Adipocyte (in vitro differentiated cells): ENCODE measurements at regions not wholly inside any gene's neighbourhood (a gene's known extent, or its start where the extent isn't known, plus 50 kb on each side); places are given as distances from the start of the nearest gene placed in this dataset.

ENCODE experiments used
- DNase-seq: peaks from one replicate; pipeline ENCODE4 v3.0.0-alpha.2; 2015; ENCODE audit warnings: low read depth
- H3K27me3 ChIP-seq: replicated peaks from 2 replicates; pipeline ENCODE4 v1.7.0; 2013; ENCODE audit warnings: mild to moderate bottlenecking, low read length, moderate library complexity; ENCODE audit not compliant: control insufficient read depth, insufficient read depth
- H3K36me3 ChIP-seq: 2 replicates; pipeline ENCODE4 v1.7.0; 2013; ENCODE audit warnings: low read length, mild to moderate bottlenecking, moderate library complexity; ENCODE audit not compliant: control insufficient read depth, insufficient read depth, severe bottlenecking
- H3K4me1 ChIP-seq: 2 replicates; pipeline ENCODE4 v1.7.0; 2013; ENCODE audit warnings: mild to moderate bottlenecking, low read length, moderate library complexity; ENCODE audit not compliant: control insufficient read depth, insufficient read depth
- H3K4me3 ChIP-seq: 2 replicates; pipeline ENCODE4 v1.7.0; 2013; ENCODE audit warnings: mild to moderate bottlenecking, low read length, moderate library complexity
- H3K9ac ChIP-seq: 2 replicates; pipeline ENCODE4 v1.7.0; 2013; ENCODE audit warnings: mild to moderate bottlenecking, low read length, moderate library complexity
- H3K9me3 ChIP-seq: 2 replicates; pipeline ENCODE4 v1.7.0; 2013; ENCODE audit warnings: mild to moderate bottlenecking, low read length, moderate library complexity; ENCODE audit not compliant: control insufficient read depth

- Histone ChIP-seq H3K4me3 (no peak overlapping the region), H3K27me3 (no peaks in the 10 kb centered on the region), H3K36me3 (no peaks in the 10 kb centered on the region), H3K9ac (no peak overlapping the region), H3K9me3 (no peaks in the 10 kb centered on the region), H3K4me1 (no peaks in the 10 kb centered on the region)
- no peak for DNase-seq
Observed at GRCh38 chrY:26409329-26409712, 787.4 kb downstream of the CDY1 start.
